ENCODE measurements at regions not wholly inside any gene's neighbourhood (a gene's known extent, or its start where the extent isn't known, plus 50 kb on each side); places are given as distances from the start of the nearest gene placed in this dataset.

GRCh38 chr4:131258361-131258760 is 1890.7 kb upstream of the PCDH10 start:
- FAIRE-seq = no peak
- no peaks in the 10 kb centered on the region for H3K79me2 ChIP-seq (ENCODE audit: control insufficient read depth, insufficient read depth, low read length)
- no peaks in the 10 kb centered on the region for H3K9me3 ChIP-seq (ENCODE audit: control insufficient read depth, low read depth, low read length)
- no peaks in the 10 kb centered on the region for H3K36me3 ChIP-seq (ENCODE audit: control insufficient read depth in 2 of 2, extremely low read depth in 1 of 2, insufficient read depth in 2 of 2, low read length in 2 of 2)
- H4K20me1 ChIP-seq (ENCODE audit: control insufficient read depth, extremely low read depth, insufficient read depth, low read length) = no peaks in the 10 kb centered on the region
- no peak overlapping the region for H3K27ac ChIP-seq (ENCODE audit: control insufficient read depth, insufficient read depth, low read length)
- dilution Hi-C loops (cut with MboI; ENCODE audit: extremely low pct_ligation_motif_present, low sequenced_read_pairs) = no loop called here
- no peak overlapping the region for H2AFZ ChIP-seq (ENCODE audit: control insufficient read depth, low read length)
- H3K4me2 ChIP-seq (ENCODE audit: control insufficient read depth, extremely low read depth, insufficient read depth, low read depth, low read length) = no peak overlapping the region
- no peaks in the 10 kb centered on the region for H3K27me3 ChIP-seq (ENCODE audit: control insufficient read depth, extremely low read depth, insufficient read depth, low read length)
- H3K4me1 ChIP-seq (ENCODE audit: control insufficient read depth, extremely low read depth, insufficient read depth, low read length) = no peaks in the 10 kb centered on the region
- no peak overlapping the region for H3K4me3 ChIP-seq (ENCODE audit: control insufficient read depth in 2 of 3, extremely low read depth in 1 of 3, insufficient read depth in 2 of 3, low read depth in 1 of 3, low read length in 3 of 3)
- H3K9me1 ChIP-seq (ENCODE audit: control insufficient read depth, extremely low read depth, insufficient read depth, low read length) = no peaks in the 10 kb centered on the region
- no peak overlapping the region for H3K9ac ChIP-seq (ENCODE audit: control insufficient read depth, extremely low read depth, insufficient read depth, low read length)
- DNase-seq (ENCODE audit: low read depth, low spot score) = no peak
- TF ChIP-seq CTCF (optimal IDR thresholded peaks at IDR 0.05 in 1 of 3, IDR thresholded peaks at IDR 0.05 in 1 of 3, conservative IDR thresholded peaks at IDR 0.05 in 1 of 3; ENCODE audit: extremely low read depth in 1 of 3, insufficient read depth in 2 of 3, low read length in 3 of 3) = no peak
- TF ChIP-seq EZH2 (IDR thresholded peaks at IDR 0.05; ENCODE audit: low read length) = no peak

- no peak overlapping the region for H3K9ac ChIP-seq (ENCODE audit: control insufficient read depth, extremely low read depth, insufficient read depth, low read length)
- H3K9me3 ChIP-seq (ENCODE audit: control insufficient read depth, low read depth, low read length) = no peaks in the 10 kb centered on the region
- H3K27ac ChIP-seq (ENCODE audit: control insufficient read depth, insufficient read depth, low read length) = no peak overlapping the region
- DNase-seq (ENCODE audit: low read depth, low spot score) = no peak
- no peaks in the 10 kb centered on the region for H4K20me1 ChIP-seq (ENCODE audit: control insufficient read depth, extremely low read depth, insufficient read depth, low read length)
- H3K4me1 ChIP-seq (ENCODE audit: control insufficient read depth, extremely low read depth, insufficient read depth, low read length) = no peaks in the 10 kb centered on the region
- no peak overlapping the region for H3K4me2 ChIP-seq (ENCODE audit: control insufficient read depth, extremely low read depth, insufficient read depth, low read depth, low read length)
- H3K79me2 ChIP-seq (ENCODE audit: control insufficient read depth, insufficient read depth, low read length) = no peaks in the 10 kb centered on the region
- no peak for FAIRE-seq
- no peaks in the 10 kb centered on the region for H3K27me3 ChIP-seq (ENCODE audit: control insufficient read depth, extremely low read depth, insufficient read depth, low read length)
- dilution Hi-C loops (cut with MboI; ENCODE audit: extremely low pct_ligation_motif_present, low sequenced_read_pairs) = no loop called here
- no peaks in the 10 kb centered on the region for H3K36me3 ChIP-seq (ENCODE audit: control insufficient read depth in 2 of 2, extremely low read depth in 1 of 2, insufficient read depth in 2 of 2, low read length in 2 of 2)
- H3K9me1 ChIP-seq (ENCODE audit: control insufficient read depth, extremely low read depth, insufficient read depth, low read length) = no peaks in the 10 kb centered on the region
- no peak overlapping the region for H3K4me3 ChIP-seq (ENCODE audit: control insufficient read depth in 2 of 3, extremely low read depth in 1 of 3, insufficient read depth in 2 of 3, low read depth in 1 of 3, low read length in 3 of 3)
- no peak overlapping the region for H2AFZ ChIP-seq (ENCODE audit: control insufficient read depth, low read length)
- TF ChIP-seq EZH2 (IDR thresholded peaks at IDR 0.05; ENCODE audit: low read length) (no peak), CTCF (optimal IDR thresholded peaks at IDR 0.05 in 1 of 3, IDR thresholded peaks at IDR 0.05 in 1 of 3, conservative IDR thresholded peaks at IDR 0.05 in 1 of 3; ENCODE audit: extremely low read depth in 1 of 3, insufficient read depth in 2 of 3, low read length in 3 of 3) (no peak)
Measured at GRCh38 chr4:131288441-131288840, 1860.7 kb upstream of the PCDH10 start.
